ENCODE measurements at regions not wholly inside any gene's neighbourhood (a gene's known extent, or its start where the extent isn't known, plus 50 kb on each side); places are given as distances from the start of the nearest gene placed in this dataset.

GRCh38 chr13:109645831-109646230, 140.6 kb downstream of the IRS2 start:
- ATAC-seq: no peak; the same call in 2 of the 3 replicates
- TF ChIP-seq ZNF8 (CRISPR knock-in tag; IDR thresholded peaks at IDR 0.05): no peak
- TF ChIP-seq TOX (CRISPR knock-in tag; IDR thresholded peaks at IDR 0.05; ENCODE audit: borderline replicate concordance): no peak
- no peak for TF ChIP-seq PPARA (CRISPR knock-in tag; IDR thresholded peaks at IDR 0.05; ENCODE audit: borderline replicate concordance)
- no peak for TF ChIP-seq ZNF70 (CRISPR knock-in tag; IDR thresholded peaks at IDR 0.05)
- TF ChIP-seq OSR1 (CRISPR knock-in tag; IDR thresholded peaks at IDR 0.05): no peak
- no peak for TF ChIP-seq CSDC2 (CRISPR knock-in tag; IDR thresholded peaks at IDR 0.05)
- no peak for TF ChIP-seq ZFP3 (CRISPR knock-in tag; IDR thresholded peaks at IDR 0.05)
- TF ChIP-seq, protein P1, sequence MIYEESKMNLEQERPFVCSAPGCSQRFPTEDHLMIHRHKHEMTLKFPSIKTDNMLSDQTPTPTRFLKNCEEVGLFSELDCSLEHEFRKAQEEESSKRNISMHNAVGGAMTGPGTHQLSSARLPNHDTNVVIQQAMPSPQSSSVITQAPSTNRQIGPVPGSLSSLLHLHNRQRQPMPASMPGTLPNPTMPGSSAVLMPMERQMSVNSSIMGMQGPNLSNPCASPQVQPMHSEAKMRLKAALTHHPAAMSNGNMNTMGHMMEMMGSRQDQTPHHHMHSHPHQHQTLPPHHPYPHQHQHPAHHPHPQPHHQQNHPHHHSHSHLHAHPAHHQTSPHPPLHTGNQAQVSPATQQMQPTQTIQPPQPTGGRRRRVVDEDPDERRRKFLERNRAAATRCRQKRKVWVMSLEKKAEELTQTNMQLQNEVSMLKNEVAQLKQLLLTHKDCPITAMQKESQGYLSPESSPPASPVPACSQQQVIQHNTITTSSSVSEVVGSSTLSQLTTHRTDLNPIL (CRISPR knock-in tag; IDR thresholded peaks at IDR 0.05; ENCODE audit: low read depth): no peak
- TF ChIP-seq, protein P2, sequence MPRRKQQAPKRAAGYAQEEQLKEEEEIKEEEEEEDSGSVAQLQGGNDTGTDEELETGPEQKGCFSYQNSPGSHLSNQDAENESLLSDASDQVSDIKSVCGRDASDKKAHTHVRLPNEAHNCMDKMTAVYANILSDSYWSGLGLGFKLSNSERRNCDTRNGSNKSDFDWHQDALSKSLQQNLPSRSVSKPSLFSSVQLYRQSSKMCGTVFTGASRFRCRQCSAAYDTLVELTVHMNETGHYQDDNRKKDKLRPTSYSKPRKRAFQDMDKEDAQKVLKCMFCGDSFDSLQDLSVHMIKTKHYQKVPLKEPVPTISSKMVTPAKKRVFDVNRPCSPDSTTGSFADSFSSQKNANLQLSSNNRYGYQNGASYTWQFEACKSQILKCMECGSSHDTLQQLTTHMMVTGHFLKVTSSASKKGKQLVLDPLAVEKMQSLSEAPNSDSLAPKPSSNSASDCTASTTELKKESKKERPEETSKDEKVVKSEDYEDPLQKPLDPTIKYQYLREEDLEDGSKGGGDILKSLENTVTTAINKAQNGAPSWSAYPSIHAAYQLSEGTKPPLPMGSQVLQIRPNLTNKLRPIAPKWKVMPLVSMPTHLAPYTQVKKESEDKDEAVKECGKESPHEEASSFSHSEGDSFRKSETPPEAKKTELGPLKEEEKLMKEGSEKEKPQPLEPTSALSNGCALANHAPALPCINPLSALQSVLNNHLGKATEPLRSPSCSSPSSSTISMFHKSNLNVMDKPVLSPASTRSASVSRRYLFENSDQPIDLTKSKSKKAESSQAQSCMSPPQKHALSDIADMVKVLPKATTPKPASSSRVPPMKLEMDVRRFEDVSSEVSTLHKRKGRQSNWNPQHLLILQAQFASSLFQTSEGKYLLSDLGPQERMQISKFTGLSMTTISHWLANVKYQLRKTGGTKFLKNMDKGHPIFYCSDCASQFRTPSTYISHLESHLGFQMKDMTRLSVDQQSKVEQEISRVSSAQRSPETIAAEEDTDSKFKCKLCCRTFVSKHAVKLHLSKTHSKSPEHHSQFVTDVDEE (CRISPR knock-in tag; IDR thresholded peaks at IDR 0.05): no peak
- no peak for TF ChIP-seq ZC3H10 (CRISPR knock-in tag; IDR thresholded peaks at IDR 0.05)
- no peak for TF ChIP-seq ISL1 (CRISPR knock-in tag; IDR thresholded peaks at IDR 0.05)
- TF ChIP-seq BACH2 (CRISPR knock-in tag; IDR thresholded peaks at IDR 0.05; ENCODE audit: borderline replicate concordance): no peak

DNA sequence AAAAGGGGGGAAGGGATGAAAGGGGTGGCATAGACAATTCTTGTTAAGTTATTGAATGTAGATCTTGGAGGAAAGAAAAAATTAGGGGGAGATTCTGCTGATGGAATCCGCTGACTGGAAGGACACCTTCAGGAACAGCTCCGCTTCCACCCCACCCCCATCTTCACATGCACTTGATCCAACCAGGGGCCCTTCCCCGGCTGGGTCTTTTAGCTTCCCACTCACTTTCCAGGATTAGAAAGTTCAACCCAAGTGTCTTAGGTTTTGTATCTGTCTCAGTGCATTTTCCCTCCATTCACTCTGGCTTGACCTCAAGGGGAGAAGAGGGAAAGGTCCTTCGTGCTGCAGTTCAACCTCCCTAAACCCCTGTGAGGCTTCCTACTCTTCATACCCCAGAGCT, 141.4 kb downstream of the IRS2 start:
- TF ChIP-seq PPARA (CRISPR knock-in tag; IDR thresholded peaks at IDR 0.05; ENCODE audit: borderline replicate concordance) (no peak), ZFP30 (CRISPR knock-in tag; IDR thresholded peaks at IDR 0.05) (no peak), CSRNP3 (CRISPR knock-in tag; IDR thresholded peaks at IDR 0.05) (no peak), ZNF70 (CRISPR knock-in tag; IDR thresholded peaks at IDR 0.05) (no peak), POU6F1 (CRISPR knock-in tag; IDR thresholded peaks at IDR 0.05; ENCODE audit: borderline replicate concordance, low read depth) (no peak), TOX (CRISPR knock-in tag; IDR thresholded peaks at IDR 0.05; ENCODE audit: borderline replicate concordance) (no peak), ISL1 (CRISPR knock-in tag; IDR thresholded peaks at IDR 0.05) (no peak), RARB (CRISPR knock-in tag; IDR thresholded peaks at IDR 0.05) (no peak), ZNF8 (CRISPR knock-in tag; IDR thresholded peaks at IDR 0.05) (no peak), ZNF565 (CRISPR knock-in tag; conservative IDR thresholded peaks at IDR 0.05; ENCODE audit: low read depth) (no peak), OSR1 (CRISPR knock-in tag; IDR thresholded peaks at IDR 0.05) (no peak), TCF4 (CRISPR knock-in tag; IDR thresholded peaks at IDR 0.05; ENCODE audit: borderline replicate concordance) (no peak), ZC3H10 (CRISPR knock-in tag; IDR thresholded peaks at IDR 0.05) (no peak), SNAI2 (CRISPR knock-in tag; IDR thresholded peaks at IDR 0.05) (no peak)
- TF ChIP-seq, protein P2 (CRISPR knock-in tag; IDR thresholded peaks at IDR 0.05): no peak
- ATAC-seq: no peak
